NCI-H526 (cell line): ENCODE measurements at regions not wholly inside any gene's neighbourhood (a gene's known extent, or its start where the extent isn't known, plus 50 kb on each side); places are given as distances from the start of the nearest gene placed in this dataset.
"Not testable (repeated sequence)": the region's sequence is repeated elsewhere in the genome, so short reads cannot be mapped to it uniquely, and the experiment has no call there.

ENCODE experiments used
- DNase-seq, 2 experiments: peaks; one replicate each; lab custom pipeline; 2025; lab: John Stamatoyannopoulos, UW

DNA sequence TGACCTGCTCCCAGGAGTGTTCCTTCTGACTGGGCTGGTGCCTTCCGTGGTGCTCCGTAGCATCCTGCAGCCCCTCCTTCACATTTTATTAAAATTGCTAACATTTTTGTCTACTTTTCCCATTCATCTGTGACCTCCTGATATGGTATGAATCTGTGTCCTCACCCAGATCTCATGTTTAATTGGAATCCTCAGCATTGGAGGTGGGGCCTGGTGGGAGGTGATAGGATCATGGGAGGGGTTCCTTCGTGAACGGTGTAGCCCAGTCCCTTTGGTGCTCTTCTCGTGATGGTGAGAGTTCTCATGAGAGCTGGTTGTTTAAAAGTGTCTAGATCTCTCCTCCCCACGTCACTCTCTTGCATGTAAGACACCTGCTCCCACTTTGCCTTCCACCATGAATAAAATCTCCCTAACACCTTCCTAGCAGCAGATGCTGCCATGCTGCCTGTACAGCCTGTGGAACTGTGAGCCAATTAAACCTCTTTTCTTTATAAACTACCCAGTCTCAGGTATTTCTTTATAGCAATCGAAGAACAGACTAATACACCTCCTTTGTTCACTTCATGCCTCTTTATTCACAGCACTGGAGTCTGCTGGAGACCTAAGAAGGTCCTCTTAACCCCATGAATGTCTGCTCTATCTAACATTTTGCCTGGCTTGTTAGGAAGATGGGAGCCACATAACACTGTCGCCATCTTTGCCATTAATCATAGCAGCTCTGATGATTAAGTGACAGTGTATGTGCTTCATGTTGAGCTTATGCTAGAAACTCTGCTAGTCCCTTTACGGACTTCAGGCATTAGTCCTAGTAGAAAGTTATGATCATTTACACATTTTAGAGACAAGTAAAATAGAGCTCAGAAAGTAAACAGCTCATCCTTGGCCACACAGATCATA, 377.7 kb upstream of the MAF start:
- DNase-seq, result no peak

DNA sequence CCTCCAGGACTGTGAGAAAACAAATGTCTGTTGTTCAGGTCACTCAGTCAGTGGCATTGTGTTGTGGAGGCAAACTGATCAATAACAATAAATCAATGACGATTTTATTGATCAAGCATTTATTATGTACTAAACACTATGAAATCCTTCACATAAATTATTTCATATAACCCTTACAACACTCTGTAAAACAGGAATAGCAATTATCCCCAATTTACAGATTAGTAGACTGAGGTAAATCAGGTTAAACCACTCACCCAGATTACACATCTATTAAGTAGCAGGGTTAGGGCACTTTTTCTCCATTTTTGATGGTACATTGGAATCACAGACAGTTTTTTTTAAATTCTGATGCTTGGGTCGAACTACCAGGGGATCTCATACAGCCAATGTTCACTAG, 372.8 kb upstream of the MAF start:
- DNase-seq, result no peak

DNA sequence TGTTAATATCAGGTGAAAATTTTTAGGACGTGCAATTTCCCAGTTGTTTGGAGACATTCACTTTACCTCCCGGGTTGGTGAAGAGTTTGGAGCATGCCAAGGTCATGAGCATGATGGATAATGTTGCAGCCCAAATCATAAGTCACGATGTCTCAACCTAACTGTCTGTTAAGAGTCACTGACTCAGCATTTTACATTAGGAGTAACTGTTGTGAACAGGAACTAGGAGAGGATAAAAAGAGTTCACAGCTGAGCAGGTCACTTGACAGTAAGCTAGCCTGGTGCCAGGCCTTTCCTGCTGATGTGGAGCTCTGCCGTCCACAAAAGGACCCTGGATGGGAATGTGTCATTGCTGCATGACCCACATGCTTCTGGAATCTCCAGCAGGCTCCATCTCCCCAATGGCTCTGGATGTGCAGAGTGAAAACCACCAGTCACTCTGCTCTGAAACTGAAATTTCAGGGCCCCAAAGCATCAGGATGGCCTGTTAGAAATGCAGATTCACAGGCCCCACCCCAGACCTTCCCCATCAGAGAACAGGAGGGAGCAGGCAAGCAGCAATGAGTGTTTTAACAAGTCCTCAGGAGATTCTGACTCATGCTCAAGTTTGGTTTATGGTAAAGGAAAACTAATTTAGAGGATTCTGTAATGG, 371.6 kb upstream of the MAF start:
- DNase-seq, result no peak

DNA sequence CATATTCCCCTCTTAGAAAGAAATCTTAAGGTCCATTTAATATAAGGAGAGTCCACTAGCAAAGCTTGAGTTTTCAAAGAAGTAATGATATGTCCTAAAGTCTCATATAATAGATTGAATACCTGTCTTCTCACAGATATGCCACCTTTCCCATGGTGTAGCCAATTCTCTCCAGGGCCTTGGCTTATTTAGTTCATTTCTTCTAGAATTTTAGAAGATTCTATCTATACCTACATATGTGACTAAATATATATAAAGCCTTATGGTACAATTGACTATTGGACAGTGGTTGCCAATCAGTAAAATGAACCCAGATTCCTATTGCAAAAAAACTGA, 370.7 kb upstream of the MAF start:
- DNase-seq, result no peak

DNA sequence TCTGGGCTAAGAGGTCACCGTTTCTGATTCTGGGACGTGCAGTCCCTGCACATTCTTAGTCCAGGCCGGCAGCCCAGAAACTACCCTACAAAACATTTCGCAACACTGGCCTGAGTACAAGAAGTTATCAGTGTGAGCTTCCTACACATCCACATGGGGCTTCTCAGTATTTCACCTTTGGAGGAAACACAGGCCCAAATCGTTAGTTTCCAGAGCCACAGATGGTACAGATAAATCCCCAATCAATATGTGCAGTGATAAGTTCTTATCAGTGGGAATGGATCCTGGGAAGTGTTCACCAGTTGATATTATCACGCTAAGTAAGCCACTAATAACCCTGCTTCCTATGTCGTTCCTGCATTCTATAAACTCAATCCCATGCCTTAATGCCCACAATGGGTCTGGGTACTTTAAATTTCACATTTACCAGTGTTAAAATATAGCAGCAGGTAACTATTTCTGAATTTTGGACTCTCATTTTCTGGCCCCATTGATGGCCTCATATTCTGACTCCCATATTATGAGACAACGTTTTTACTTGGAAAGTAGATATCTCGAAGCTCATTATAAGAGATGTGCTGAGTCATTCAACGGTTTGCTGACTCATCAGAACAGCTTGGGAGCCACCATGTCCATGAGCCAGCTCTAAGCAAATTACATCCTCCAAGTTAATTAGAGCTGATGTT, 370.2 kb upstream of the MAF start:
- DNase-seq, result no peak

DNA sequence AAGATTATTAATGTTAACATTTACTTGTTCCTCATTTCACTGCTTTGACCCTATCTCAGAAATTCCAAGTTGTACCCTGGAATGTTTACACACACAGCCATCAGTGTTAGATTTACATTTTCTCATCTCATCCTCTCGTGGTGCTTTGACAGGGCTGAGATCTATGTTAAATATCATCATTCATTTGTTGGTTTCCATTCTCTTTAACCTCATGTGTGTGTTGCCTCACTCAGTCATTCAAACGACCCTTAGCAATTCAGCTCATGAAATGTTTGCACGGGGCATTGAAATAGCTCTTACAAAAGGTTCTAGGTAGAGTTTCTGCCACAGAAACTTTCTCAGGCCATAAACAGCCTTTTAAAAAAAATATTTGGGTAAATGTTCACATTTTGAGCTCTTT, 369.6 kb upstream of the MAF start:
- no peak for DNase-seq

DNA sequence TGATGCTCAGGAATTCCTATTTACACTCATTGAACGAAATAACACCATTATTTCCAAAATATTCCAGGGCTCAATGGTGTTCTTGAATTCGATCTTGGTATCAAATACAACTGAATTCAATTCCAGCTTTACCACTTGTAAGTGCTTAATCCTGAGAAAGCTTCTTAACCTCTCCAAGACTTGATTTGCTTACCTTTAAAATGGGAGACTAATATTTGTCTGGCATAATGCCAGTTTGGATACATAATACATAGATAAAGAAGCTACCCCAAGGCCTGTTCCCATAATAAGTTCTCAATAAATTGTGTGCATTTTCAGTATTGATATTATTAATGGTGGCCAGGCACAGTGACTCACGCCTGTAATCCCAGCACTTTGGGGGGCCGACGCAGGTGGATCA, 368.9 kb upstream of the MAF start:
- DNase-seq, result no peak

DNA sequence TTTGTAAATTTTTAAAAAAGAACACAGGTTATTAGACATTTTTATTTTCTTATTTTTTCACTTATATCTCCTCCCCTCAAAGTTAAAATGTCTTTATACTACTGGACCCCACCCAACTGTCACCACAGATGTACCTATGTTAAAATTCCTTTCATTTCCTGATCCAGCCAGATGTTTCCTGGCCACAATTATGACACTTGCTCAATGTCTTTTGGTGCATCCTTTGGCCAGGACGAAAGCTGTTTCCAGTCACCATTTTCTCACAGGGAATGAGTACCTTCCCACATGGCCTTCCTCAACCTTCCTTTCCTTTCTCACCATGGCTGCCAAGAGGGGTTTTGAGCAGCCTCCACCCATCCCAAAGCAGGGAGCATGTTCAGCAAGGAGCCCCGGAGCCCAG, 365.7 kb upstream of the MAF start:
- DNase-seq, result no peak

DNA sequence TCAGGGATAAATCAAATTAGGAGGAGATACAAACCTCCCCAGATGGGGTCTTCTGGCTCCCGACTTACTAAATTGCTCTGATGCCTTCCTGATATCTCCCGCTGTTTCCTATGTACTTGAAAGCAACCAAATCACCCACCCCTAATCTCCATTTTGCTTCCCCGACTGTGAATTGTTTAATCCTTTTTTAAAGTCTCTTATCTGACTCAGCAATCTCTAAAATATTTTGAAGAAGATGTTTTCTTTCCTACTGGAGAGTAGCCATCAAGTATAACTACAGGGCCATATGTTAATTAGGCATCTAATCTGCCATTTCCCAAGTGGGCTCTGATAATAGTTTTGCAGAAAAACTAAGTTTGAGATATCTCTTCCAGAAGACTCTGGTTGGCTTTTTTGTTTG, 365.2 kb upstream of the MAF start:
- no peak for DNase-seq

DNA sequence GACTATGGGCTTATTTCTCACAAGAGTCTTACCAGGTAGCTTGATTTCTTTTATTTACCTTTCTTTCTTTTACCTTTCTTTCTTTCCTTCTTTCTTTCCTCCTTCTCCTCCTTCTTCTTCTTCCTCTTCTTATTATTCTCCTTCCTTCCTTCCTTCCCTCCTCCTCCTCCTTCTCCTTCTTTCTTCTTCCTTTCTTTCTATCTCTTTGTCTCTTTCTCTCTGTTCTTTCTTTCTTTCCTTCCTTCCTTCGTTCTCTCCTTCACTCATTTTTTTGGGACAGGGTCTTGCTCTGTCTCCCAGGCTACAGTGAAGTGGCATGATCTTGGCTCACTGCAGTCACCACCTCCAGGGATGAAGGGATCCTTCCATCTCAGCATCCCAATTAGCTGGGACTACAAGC, 363.6 kb upstream of the MAF start:
- DNase-seq, result no peak

DNA sequence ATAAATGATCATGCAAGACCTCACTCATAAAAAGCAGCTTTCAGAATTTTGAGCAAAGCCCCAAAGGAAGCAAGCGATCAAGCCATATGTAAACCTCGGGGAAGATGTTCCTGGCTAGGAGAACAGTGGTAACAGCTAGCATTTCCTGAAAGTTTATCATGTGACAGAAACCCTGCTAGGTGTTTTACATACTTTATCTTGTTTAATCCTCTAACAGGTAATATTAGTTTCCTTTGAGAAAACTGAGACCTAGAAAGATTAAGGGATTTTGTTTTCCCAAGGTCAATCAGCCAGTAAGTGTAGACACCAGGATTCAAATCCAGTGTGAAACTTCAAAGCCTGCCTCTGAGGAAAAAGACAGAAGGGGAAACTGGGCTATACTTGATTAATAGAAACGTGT, 362.4 kb upstream of the MAF start:
- DNase-seq, result no peak

DNA sequence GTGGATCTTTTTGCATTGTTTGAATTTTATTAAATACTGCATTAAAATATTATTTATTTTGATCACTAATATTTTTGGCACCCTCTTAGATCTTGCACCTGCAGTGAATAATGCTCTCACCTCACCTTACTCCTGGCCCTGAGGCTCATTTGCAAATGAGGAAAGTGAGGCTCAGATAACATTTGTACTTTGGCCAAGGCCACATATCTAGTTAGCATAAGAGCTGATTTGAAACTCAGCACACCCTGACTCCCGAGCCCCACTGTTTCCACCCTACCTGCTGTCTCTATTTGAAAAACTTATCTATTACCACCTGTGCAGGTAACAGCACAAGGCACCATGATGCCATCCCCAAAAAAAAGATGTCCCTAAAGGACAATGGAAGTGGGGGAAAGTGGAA, 358.7 kb upstream of the MAF start:
- DNase-seq, result peak; percentile 19 to 69

DNA sequence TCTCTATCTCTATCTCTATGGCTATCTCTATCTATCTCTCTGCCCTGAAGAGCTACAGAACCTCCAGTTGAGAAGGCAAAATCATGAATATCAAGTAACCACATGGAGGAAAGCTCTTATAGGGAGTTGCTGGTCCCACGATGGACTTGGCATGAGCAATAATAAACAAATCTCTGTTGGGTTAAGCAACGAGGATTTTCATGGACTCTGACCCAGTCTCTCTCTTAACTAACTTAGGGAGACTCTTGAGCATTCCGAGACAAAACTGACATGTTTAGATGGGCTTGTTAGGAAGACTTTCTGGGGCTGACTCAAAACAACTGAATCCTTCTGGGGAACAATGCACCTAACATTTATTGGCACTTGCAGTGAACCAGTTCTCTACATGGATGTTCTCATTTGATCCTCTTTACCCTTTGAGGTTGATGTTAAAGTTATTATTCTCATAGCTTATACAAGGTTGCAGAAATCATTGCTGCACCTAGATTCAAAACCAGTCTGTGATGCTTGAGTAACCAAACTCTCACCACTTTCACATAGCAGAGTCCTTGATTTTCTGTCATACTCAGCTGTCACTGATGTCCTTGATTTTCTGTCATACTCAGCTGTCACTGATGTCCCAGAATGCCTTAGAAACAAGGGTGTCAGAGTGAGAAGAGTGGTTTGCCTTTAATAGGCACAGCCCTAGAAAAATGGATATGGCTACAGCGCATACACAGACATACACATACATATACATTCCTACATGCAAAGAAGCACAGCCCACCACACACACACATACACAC, 354.6 kb upstream of the MAF start:
- DNase-seq, result no peak

DNA sequence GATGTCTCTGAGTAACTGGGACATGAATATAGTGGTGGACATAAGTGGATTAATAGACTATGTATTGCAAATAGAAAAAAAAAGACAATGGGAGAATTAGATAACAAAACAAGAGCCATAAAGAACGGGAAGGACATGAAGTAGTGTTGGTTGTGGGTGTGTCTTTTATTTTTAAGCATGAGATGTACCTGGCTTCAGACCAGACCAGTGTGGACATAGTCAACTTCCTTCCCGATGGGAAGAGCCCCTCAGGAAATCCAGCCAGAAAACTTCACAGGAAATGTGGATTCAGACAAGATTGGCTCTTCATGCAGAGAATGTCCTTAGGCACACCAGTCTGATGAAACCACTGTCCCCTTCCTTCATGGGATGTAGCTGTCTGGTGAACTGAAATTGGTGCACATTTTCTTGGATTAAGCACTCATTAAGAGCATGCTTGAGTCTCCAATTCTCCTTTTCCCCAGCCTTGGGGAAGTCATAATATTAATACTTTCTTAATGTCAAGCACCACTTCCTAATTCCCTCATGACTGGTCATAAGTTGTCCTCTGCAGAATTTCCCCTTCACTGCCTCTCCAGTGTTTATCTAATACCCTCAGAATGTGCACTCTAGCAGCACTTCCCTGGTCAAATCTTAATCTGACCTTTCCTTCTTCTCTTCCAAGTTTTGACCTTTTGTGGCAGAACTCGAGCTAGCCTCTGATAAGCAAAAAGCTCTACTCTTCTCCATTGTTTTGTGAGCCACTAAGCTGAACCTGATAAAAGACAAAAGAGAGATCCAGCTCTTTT, 350.6 kb upstream of the MAF start:
- no peak for DNase-seq

DNA sequence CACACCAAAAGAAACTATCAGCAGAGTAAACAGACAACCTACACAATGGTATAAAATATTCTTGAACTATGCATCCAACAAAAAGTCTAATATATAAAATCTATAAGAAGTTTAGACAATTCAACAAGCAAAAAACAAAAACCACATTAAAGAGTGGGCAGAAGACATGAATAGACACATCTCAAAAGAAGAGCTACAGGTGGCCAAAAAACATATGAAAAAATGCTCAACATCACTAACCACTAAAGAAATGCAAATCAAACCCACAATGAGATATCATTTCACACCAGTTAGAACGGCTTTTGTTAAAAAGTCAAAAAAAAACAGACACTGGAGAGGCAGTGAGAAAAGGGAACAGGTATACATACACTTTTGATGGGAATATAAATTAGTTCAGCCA, 348.9 kb upstream of the MAF start:
- DNase-seq, result no peak

DNA sequence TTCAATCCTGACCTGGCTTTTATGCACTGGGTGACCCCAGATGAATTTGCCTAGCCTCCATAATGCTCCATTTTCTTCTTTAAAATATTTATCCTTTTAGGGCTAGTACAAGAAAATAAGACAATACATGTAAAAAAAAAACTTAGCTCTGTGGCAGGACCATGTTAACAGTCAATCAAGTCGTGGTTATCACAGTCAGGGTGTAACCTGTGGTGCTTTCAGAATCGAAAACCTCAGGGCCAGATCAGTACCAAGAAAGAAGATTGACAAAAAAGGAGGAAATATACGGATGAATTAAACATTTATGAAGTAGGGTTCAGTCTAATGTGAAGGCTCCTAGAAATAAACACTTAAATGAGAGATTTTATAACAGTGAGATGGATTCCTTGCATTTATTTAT, 347.2 kb upstream of the MAF start:
- no peak for DNase-seq

DNA sequence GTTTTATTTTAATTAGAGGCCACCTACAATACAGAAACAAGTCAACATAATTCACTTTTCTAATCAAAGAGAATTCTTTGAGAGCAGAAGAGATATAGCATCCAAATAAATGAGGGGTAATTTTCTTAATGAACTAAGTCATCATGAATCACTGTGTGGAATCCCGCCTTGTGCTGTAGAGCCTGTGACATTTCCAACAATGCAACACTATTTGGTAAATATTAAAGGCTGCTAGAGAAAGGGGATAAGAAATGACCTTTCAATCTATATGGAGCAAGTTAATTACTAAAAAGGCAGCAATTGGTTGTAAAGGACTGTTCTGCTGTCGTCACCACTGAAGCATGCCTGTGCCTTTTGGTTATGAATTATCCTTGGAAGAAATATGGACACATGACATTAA, 345.7 kb upstream of the MAF start:
- DNase-seq, result no peak

DNA sequence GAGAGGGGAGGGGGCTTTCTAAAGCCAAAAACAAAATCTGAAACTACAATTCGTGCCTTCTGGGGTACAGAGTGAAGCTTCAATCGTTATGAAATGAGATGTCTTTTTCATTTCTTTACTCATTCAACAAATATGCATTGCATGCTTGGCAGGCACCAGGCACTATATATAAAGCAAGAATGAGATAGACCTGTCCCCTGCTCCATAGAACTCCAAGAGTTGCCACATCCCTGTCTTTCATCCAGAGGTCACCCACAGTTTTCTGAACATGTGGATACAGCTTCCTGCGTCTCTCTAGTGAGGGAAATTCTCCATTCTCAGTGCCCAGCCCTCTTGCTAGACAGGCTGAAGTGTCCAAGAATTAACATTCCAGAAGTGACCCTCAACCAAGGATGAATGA, 343.2 kb upstream of the MAF start:
- DNase-seq, result no peak

DNA sequence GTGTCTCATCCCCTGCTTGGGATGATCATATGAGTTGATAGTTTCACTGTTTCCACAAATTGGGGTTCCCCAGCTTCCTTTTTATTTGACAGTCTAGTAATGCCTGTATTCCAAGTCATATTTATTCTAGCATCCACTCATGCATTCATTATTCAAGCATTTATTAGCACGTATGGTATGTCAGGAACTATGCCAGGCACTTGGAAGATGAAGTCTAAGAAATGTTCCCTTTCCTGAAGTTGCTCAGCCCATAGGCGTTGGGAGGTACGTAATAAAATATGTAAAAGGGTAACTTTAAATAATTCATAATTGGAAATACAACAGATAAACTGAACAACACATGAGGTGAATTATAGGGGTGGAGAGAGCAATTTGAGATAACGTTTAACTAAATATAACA, 338.0 kb upstream of the MAF start:
- no peak for DNase-seq

DNA sequence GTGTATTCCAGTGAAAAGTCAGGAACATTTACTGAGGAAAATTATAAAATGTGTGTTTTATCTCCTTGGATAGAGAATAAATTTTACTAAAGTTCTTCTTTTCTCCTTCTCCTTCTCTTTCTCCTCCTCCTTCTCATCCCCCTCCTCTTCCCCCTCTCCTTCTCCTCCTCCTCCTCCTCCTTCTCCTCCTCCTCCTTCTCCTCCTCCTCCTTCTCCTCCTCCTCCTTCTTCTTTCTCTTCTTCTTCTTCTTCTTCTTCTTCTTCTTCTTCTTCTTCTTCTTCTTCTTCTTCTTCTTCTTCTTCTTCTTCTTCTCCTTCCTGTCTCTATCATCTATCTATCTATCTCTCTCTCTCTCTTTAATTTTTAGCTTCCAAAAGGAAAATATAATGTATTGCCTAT, 337.1 kb upstream of the MAF start:
- DNase-seq, result not testable (repeated sequence)

DNA sequence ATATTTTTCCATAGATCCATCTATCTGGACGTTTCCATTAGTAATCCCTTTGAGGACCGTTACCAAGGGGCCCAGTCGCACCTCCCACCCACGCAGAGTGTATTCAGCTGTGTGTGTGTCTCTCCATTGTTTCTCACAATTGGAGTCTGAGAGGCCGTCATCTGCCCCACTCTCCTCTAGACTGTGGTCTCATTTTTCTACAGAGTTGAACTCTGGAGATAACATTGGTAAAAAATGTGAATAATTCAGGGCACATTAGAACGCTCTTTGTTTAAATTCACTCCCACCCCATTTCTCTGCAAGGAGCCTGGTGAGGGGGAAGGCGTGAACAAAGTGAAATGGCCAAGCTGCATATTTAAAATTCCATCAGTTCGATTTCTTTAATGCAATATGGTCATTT, 333.1 kb upstream of the MAF start:
- DNase-seq, result no peak

DNA sequence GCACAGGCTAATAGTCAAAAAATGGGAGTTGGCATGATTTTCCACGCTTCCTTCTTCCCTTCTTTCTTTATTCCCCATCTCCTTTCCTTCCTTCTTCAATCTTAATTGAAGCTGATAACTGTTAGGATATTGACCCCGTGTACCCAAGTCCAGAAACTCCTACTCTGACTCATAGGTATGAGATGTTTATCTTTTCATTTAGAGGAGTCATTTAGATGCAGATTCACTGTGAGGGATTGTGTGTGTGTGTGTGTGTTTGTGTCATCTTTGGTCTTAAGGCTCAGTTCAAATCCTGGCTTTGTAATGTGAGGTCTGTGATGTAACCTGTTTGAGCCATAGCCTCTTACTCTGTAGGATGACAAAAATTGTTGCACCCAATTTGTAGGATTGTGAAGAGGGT, 332.0 kb upstream of the MAF start:
- no peak for DNase-seq
